SU-DHL-6 (cell line): ENCODE measurements at regions not wholly inside any gene's neighbourhood (a gene's known extent, or its start where the extent isn't known, plus 50 kb on each side); places are given as distances from the start of the nearest gene placed in this dataset.

Experiments
- CTCF ChIP-seq: fragments of 200-600 bp; sonication (generic); IDR thresholded peaks from one replicate; pipeline ENCODE4 v1.5.1; 2017; ENCODE audit warnings: antibody characterized with exemption, mild to moderate bottlenecking, low read length, moderate library complexity; ENCODE audit not compliant: insufficient read depth, poor library complexity, severe bottlenecking
- EZH2phosphoT487 ChIP-seq: fragments of 200-600 bp; sonication (generic), shearing (Covaris generic); conservative IDR thresholded peaks from 2 replicates; pipeline ENCODE4 v1.6.1; 2018; ENCODE audit warnings: mild to moderate bottlenecking, antibody characterized with exemption, low read length, moderate library complexity, mixed read lengths

- no peak for TF ChIP-seq EZH2phosphoT487
- TF ChIP-seq CTCF: no peak
These were observed 163.2 kb downstream of the IER5 start for GRCh38 chr1:181251713-181252075.
